CD4-positive, alpha-beta T cell (primary cell): ENCODE measurements at regions not wholly inside any gene's neighbourhood (a gene's known extent, or its start where the extent isn't known, plus 50 kb on each side); places are given as distances from the start of the nearest gene placed in this dataset.

ENCODE experiments used
- ATAC-seq: fragments of 200-7000 bp; cut with Tn5 transposase; one replicate; pipeline ENCODE4 v1.10.0; 2022; ENCODE audit warnings: mild to moderate bottlenecking; ENCODE audit not compliant: poor library complexity
- CTCF ChIA-PET: fragments of 350-600 bp; sonication (Branson Sonifier 250); formaldehyde crosslinking; loops from one replicate; lab custom pipeline; 2021; ENCODE audit warnings: antibody characterized with exemption, inconsistent platforms; lab: Charles Lee
- POLR2A ChIA-PET: fragments of 350-600 bp; sonication (Branson Sonifier 250); formaldehyde crosslinking; loops from one replicate; lab custom pipeline; 2021; ENCODE audit warnings: antibody characterized with exemption, inconsistent platforms; lab: Charles Lee
- DNase-seq, 14 experiments: peaks; one replicate each; pipeline ENCODE4 v3.0.0-alpha.2; 2013 to 2020; ENCODE audit warnings: mixed read lengths in 2 of 14
- H3K27ac ChIP-seq, 2 donors: one replicate each; pipeline versions ENCODE4 v1.5.1 to v1.7.0; 2013; ENCODE audit warnings: low read length in 2 of 2, low read depth in 1 of 2, mild to moderate bottlenecking in 1 of 2
- H3K27me3 ChIP-seq, 2 experiments: 1 replicate in 1 of 2; 2 replicates in 1 of 2; pipeline versions ENCODE4 v1.6.1 to v1.7.0; 2013; ENCODE audit warnings: low read length in 2 of 2, control low read depth in 1 of 2, mild to moderate bottlenecking in 1 of 2, moderate library complexity in 1 of 2; ENCODE audit not compliant: insufficient read depth in 2 of 2, control insufficient read depth in 1 of 2
- H3K36me3 ChIP-seq: one replicate; pipeline ENCODE4 v1.6.1; 2013; ENCODE audit warnings: low read length, control low read depth; ENCODE audit not compliant: insufficient read depth
- H3K4me1 ChIP-seq: one replicate; pipeline ENCODE4 v1.6.1; 2013; ENCODE audit warnings: low read length, control low read depth; ENCODE audit not compliant: insufficient read depth
- H3K4me3 ChIP-seq: one replicate; pipeline ENCODE4 v1.5.1; 2013; ENCODE audit warnings: mild to moderate bottlenecking, low read length, moderate library complexity
- H3K9me3 ChIP-seq, 2 experiments: 1 replicate in 1 of 2; 2 replicates in 1 of 2; pipeline versions ENCODE4 v1.6.1 to v1.7.0; 2013; ENCODE audit warnings: low read length in 2 of 2, mild to moderate bottlenecking in 2 of 2, control low read depth in 1 of 2, moderate library complexity in 1 of 2; ENCODE audit not compliant: control insufficient read depth in 1 of 2, insufficient read depth in 1 of 2
- H3K27ac Mint-ChIP-seq: one replicate; pipeline ENCODE4 v1.8.0; 2020; ENCODE audit warnings: mixed read lengths
- H3K27me3 Mint-ChIP-seq: one replicate; pipeline ENCODE4 v1.8.0; 2021; ENCODE audit warnings: mixed read lengths
- H3K36me3 Mint-ChIP-seq: one replicate; pipeline ENCODE4 v1.8.0; 2021; ENCODE audit warnings: low read depth, mixed read lengths
- H3K4me1 Mint-ChIP-seq: one replicate; pipeline ENCODE4 v1.8.0; 2021; ENCODE audit warnings: low read depth, mixed read lengths
- H3K4me3 Mint-ChIP-seq: one replicate; pipeline ENCODE4 v1.8.0; 2020; ENCODE audit warnings: mild to moderate bottlenecking, mixed read lengths
- H3K9me3 Mint-ChIP-seq: one replicate; pipeline ENCODE4 v1.8.0; 2020; ENCODE audit warnings: mixed read lengths
- intact Hi-C, 2 experiments: fragments of 100-400 bp; cut with DNase I in 1 of 2; cut with micrococcal nuclease in 1 of 2; formaldehyde crosslinking; loops; one replicate each; pipeline versions ENCODE4 v1.15.1 to v1.9.0; 2023 to 2025; cut with DNase I, micrococcal nuclease
- TF ChIP-seq, protein P1 (sequence below): fragments of 200-600 bp; IDR thresholded peaks from one replicate; pipeline ENCODE4 v1.8.0; 2022; ENCODE audit warnings: antibody characterized with exemption, mild to moderate bottlenecking

DNA sequence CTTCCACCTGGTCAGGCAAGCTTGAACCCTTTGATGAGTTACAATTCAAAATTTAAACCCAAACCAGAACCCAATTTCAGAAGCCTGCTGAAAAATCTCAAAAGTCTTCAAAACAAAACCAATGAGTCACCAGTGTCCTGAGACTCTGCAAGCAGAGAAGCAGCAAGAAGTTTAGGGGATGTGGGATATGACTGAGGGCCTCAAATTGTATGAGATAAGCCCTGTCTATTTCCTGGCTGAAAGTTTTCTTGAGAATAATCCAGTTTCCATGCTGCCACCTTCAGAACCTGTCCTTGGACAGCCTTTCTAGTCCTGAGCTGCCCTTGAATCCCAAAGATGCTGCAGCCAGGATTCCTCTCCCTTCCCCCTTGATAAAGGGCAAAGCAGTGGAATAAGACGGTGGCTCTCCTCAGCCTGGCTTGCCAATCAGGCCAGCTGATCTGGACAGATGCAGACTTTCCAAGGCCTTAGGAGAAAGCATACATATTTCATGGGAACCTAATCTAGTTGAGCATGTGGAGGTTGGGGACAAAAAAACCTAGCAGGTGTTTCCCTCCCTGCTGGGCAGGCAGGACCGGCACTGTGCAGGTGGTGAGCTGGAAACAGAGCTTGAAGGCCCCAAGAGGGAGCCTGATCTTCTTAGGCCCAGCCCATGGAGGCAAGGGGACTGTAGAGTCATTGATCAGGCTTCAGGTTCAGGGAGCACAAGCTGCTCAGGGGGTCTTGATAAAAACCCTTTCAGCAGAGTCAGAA is 278.0 kb upstream of the MGAT5 start:
- no peak for DNase-seq
- Mint-ChIP-seq H3K36me3 (no peaks in the 10 kb centered on the region), H3K9me3 (no peaks in the 10 kb centered on the region), H3K27me3 (peaks cover 3% of the 10 kb centered on the region), H3K4me3 (no peak overlapping the region), H3K27ac (no peak overlapping the region), H3K4me1 (no peaks in the 10 kb centered on the region)
- intact Hi-C loops, result no loop called here
- H3K27ac ChIP-seq, result no peak overlapping the region
- H3K4me1 ChIP-seq, result no peaks in the 10 kb centered on the region
- H3K9me3 ChIP-seq, result no peaks in the 10 kb centered on the region
- ChIA-PET POLR2A (no interaction called here), CTCF (no interaction called here)
- TF ChIP-seq, protein P1, sequence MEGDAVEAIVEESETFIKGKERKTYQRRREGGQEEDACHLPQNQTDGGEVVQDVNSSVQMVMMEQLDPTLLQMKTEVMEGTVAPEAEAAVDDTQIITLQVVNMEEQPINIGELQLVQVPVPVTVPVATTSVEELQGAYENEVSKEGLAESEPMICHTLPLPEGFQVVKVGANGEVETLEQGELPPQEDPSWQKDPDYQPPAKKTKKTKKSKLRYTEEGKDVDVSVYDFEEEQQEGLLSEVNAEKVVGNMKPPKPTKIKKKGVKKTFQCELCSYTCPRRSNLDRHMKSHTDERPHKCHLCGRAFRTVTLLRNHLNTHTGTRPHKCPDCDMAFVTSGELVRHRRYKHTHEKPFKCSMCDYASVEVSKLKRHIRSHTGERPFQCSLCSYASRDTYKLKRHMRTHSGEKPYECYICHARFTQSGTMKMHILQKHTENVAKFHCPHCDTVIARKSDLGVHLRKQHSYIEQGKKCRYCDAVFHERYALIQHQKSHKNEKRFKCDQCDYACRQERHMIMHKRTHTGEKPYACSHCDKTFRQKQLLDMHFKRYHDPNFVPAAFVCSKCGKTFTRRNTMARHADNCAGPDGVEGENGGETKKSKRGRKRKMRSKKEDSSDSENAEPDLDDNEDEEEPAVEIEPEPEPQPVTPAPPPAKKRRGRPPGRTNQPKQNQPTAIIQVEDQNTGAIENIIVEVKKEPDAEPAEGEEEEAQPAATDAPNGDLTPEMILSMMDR, result no peak
- H3K36me3 ChIP-seq, result no peaks in the 10 kb centered on the region
- no peaks in the 10 kb centered on the region for H3K27me3 ChIP-seq
- no peak for ATAC-seq
- H3K4me3 ChIP-seq, result no peak overlapping the region

DNA sequence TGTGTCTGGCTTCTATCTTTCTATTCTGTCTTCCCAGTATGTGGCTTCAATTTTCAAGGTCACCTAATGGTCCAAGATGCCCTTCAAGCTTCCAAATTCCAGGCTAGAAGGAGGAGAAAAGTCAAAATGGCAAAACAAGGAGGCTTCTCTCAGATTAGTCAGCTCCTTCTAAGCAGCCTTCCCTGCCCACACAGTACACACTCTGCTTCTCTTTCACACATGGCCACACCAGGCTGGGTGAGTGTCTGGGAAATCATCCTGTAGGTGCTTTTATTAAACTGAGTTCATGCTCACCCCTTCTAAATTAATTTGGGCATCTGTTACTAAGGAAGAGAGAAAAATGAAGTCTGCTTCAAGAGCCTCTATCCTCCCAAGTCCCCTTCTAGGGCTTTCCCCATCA is 277.2 kb upstream of the MGAT5 start:
- Mint-ChIP-seq H3K27me3 (no peaks in the 10 kb centered on the region), H3K4me1 (no peaks in the 10 kb centered on the region), H3K27ac (no peak overlapping the region), H3K36me3 (no peaks in the 10 kb centered on the region), H3K9me3 (no peaks in the 10 kb centered on the region), H3K4me3 (no peak overlapping the region)
- intact Hi-C loops, result no loop called here
- ChIA-PET POLR2A (no interaction called here), CTCF (no interaction called here)
- TF ChIP-seq, protein P1, result no peak
- Histone ChIP-seq H3K27me3 (no peaks in the 10 kb centered on the region), H3K4me1 (no peaks in the 10 kb centered on the region), H3K4me3 (no peak overlapping the region), H3K36me3 (no peaks in the 10 kb centered on the region), H3K27ac (no peak overlapping the region), H3K9me3 (no peaks in the 10 kb centered on the region)
- ATAC-seq, result no peak
- DNase-seq, result no peak

DNA sequence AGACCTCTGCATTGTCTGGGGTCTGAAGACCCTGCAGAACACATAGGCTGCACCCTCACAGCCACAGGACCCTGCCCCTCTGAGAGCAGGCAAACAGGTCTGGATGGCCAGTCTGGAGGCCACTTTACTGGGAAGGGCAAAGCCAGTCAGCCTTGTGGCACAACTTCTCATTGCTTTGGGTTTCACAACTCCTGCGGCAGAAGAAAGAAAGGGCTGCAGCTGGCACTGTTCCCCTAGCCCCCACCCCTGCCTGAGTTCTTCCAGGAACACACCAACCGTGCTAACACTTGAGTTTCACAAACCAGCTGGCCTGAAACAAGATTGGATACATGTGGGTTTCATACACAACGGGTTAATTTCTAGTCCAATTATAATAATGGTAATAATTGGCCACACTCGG is 276.5 kb upstream of the MGAT5 start:
- intact Hi-C loops, result no loop called here
- Mint-ChIP-seq H3K27ac (no peak overlapping the region), H3K36me3 (no peaks in the 10 kb centered on the region), H3K4me3 (no peak overlapping the region), H3K9me3 (no peaks in the 10 kb centered on the region), H3K27me3 (no peaks in the 10 kb centered on the region), H3K4me1 (no peaks in the 10 kb centered on the region)
- H3K27ac ChIP-seq, result no peak overlapping the region
- TF ChIP-seq, protein P1, result no peak
- no peaks in the 10 kb centered on the region for H3K9me3 ChIP-seq
- POLR2A ChIA-PET, result no interaction called here
- H3K4me1 ChIP-seq, result no peaks in the 10 kb centered on the region
- no peak for DNase-seq
- ATAC-seq, result no peak
- CTCF ChIA-PET, result no interaction called here
- no peak overlapping the region for H3K4me3 ChIP-seq
- no peaks in the 10 kb centered on the region for H3K27me3 ChIP-seq
- H3K36me3 ChIP-seq, result no peaks in the 10 kb centered on the region
